ENCODE measurements at regions not wholly inside any gene's neighbourhood (a gene's known extent, or its start where the extent isn't known, plus 50 kb on each side); places are given as distances from the start of the nearest gene placed in this dataset.

GRCh38 chr4:119765951-119766350 is 137.3 kb upstream of the PDE5A start:
- TF ChIP-seq CTCF (conservative IDR thresholded peaks at IDR 0.05; ENCODE audit: low read depth, low read length) = no peak
- no peak for TF ChIP-seq POLR2A (IDR thresholded peaks at IDR 0.05; ENCODE audit: low read depth, low read length)
- TF ChIP-seq NFE2L2 (IDR thresholded peaks at IDR 0.05; ENCODE audit: low read depth, low read length) = no peak
- no peak for TF ChIP-seq USF2 (IDR thresholded peaks at IDR 0.05; ENCODE audit: low read depth, low read length)
- TF ChIP-seq MXI1 (IDR thresholded peaks at IDR 0.05; ENCODE audit: borderline replicate concordance, low read depth, low read length) = no peak
- TF ChIP-seq ELK1 (IDR thresholded peaks at IDR 0.05; ENCODE audit: borderline replicate concordance, low read depth, low read length) = no peak
- no peak for TF ChIP-seq RAD21 (IDR thresholded peaks at IDR 0.05; ENCODE audit: low read length)
- TF ChIP-seq RCOR1 (IDR thresholded peaks at IDR 0.05; ENCODE audit: insufficient replicate concordance, low read length) = no peak
- no peak for TF ChIP-seq FOS (IDR thresholded peaks at IDR 0.05; ENCODE audit: low read depth, low read length)
- no peak for TF ChIP-seq RFX5 (IDR thresholded peaks at IDR 0.05; ENCODE audit: low read depth, low read length)
